ENCODE measurements at regions not wholly inside any gene's neighbourhood (a gene's known extent, or its start where the extent isn't known, plus 50 kb on each side); places are given as distances from the start of the nearest gene placed in this dataset.

GRCh38 chr3:153621953-153622352 lies 459.9 kb downstream of the RAP2B start:
- DNase-seq (ENCODE audit: low read depth): peak; percentile 52
- no peak overlapping the region for H3K4me3 ChIP-seq (ENCODE audit: low read length)
- no peak for TF ChIP-seq CTCF (IDR thresholded peaks at IDR 0.05; ENCODE audit: insufficient read depth, low read depth, low read length, missing control alignments)

- no peak for DNase-seq (ENCODE audit: low read depth)
- no peak for TF ChIP-seq CTCF (IDR thresholded peaks at IDR 0.05; ENCODE audit: insufficient read depth, low read depth, low read length, missing control alignments)
- H3K4me3 ChIP-seq (ENCODE audit: low read length): no peak overlapping the region
Observed at GRCh38 chr3:153623834-153624233, 461.8 kb downstream of the RAP2B start.

GRCh38 chr3:153624310-153625030 lies 462.4 kb downstream of the RAP2B start:
- DNase-seq (ENCODE audit: low read depth): no peak
- H3K4me3 ChIP-seq (ENCODE audit: low read length): no peak overlapping the region
- no peak for TF ChIP-seq CTCF (IDR thresholded peaks at IDR 0.05; ENCODE audit: insufficient read depth, low read depth, low read length, missing control alignments)

- no peak overlapping the region for H3K4me3 ChIP-seq (ENCODE audit: low read length)
- TF ChIP-seq CTCF (IDR thresholded peaks at IDR 0.05; ENCODE audit: insufficient read depth, low read depth, low read length, missing control alignments): no peak
- DNase-seq (ENCODE audit: low read depth): no peak
Observed at GRCh38 chr3:153625506-153625905, 463.5 kb downstream of the RAP2B start.

- H3K4me3 ChIP-seq (ENCODE audit: low read length): no peak overlapping the region
- TF ChIP-seq CTCF (IDR thresholded peaks at IDR 0.05; ENCODE audit: insufficient read depth, low read depth, low read length, missing control alignments): no peak
- no peak for DNase-seq (ENCODE audit: low read depth)
Observed at GRCh38 chr3:153626158-153626557, 464.1 kb downstream of the RAP2B start.

- DNase-seq (ENCODE audit: low read depth): peak; percentile 18
- no peak for TF ChIP-seq CTCF (IDR thresholded peaks at IDR 0.05; ENCODE audit: insufficient read depth, low read depth, low read length, missing control alignments)
- no peak overlapping the region for H3K4me3 ChIP-seq (ENCODE audit: low read length)
Observed at GRCh38 chr3:153628591-153628990, 466.6 kb downstream of the RAP2B start.

- no peak for TF ChIP-seq CTCF (IDR thresholded peaks at IDR 0.05; ENCODE audit: insufficient read depth, low read depth, low read length, missing control alignments)
- H3K4me3 ChIP-seq (ENCODE audit: low read length): no peak overlapping the region
- no peak for DNase-seq (ENCODE audit: low read depth)
Observed at GRCh38 chr3:153629148-153629547, 467.1 kb downstream of the RAP2B start.
